Tibial nerve (tissue), 4 donors: ENCODE measurements at regions not wholly inside any gene's neighbourhood (a gene's known extent, or its start where the extent isn't known, plus 50 kb on each side); places are given as distances from the start of the nearest gene placed in this dataset.

Source experiments
- DNase-seq, 2 donors: peaks; one replicate each; pipeline ENCODE4 v3.0.0-alpha.2; 2019; ENCODE audit warnings: low spot score in 2 of 2
- H3K27ac ChIP-seq, 4 donors: fragments of 200-600 bp; sonication (generic) in 3 of 4; one replicate each; pipeline ENCODE4 v1.5.1; 2017 to 2019; ENCODE audit warnings: mild to moderate bottlenecking in 1 of 4
- H3K27me3 ChIP-seq, 2 donors: fragments of 200-600 bp; sonication (generic) in 1 of 2; one replicate each; pipeline versions ENCODE4 v1.5.1 to v1.6.0; 2017 to 2019
- H3K36me3 ChIP-seq, 3 donors: fragments of 200-600 bp; sonication (generic); one replicate each; pipeline ENCODE4 v1.5.1; 2018 to 2019
- H3K4me1 ChIP-seq, 4 donors: fragments of 200-600 bp; sonication (generic) in 3 of 4; one replicate each; pipeline ENCODE4 v1.5.1; 2017 to 2019
- H3K4me3 ChIP-seq, 4 donors: fragments of 200-600 bp; sonication (generic) in 3 of 4; one replicate each; pipeline ENCODE4 v1.5.1; 2017 to 2019; ENCODE audit warnings: mild to moderate bottlenecking in 1 of 4, moderate library complexity in 1 of 4
- H3K9me3 ChIP-seq, 4 donors: fragments of 200-600 bp; sonication (generic) in 3 of 4; one replicate each; pipeline ENCODE4 v1.5.1; 2017 to 2019
- CTCF ChIP-seq, 5 experiments: fragments of 200-600 bp in 3 of 5; fragments of 450-650 bp in 2 of 5; sonication (generic) in 3 of 5; IDR thresholded peaks; one replicate each; pipeline ENCODE4 v1.5.1; 2016 to 2019; ENCODE audit warnings: antibody characterized with exemption in 5 of 5, mild to moderate bottlenecking in 3 of 5, moderate library complexity in 2 of 5
- EP300 ChIP-seq, 2 donors: sonication (generic); formaldehyde crosslinking; IDR thresholded peaks; one replicate each; pipeline ENCODE4 v1.6.1; 2017; ENCODE audit warnings: antibody characterized with exemption in 2 of 2, mild to moderate bottlenecking in 1 of 2
- POLR2A ChIP-seq, 2 donors: fragments of 450-650 bp; IDR thresholded peaks; one replicate each; pipeline ENCODE4 v1.6.1; 2017; ENCODE audit warnings: antibody characterized with exemption in 2 of 2, mild to moderate bottlenecking in 2 of 2, moderate library complexity in 2 of 2
- WGBS, 2 donors: methylation state at CpG; one replicate each; pipeline ENCODE4 v1.1.5; 2018; 5-methylcytosine and 5-hydroxymethylcytosine counted together

- 89 to 93% methylated on average over 4 of the region's 4 CpGs for WGBS, 2 donors
- Histone ChIP-seq H3K36me3 (no peaks in the 10 kb centered on the region), H3K9me3 (no peaks in the 10 kb centered on the region), H3K4me1 (no peaks in the 10 kb centered on the region), H3K4me3 (no peak overlapping the region), H3K27me3 (no peaks in the 10 kb centered on the region), H3K27ac (no peak overlapping the region)
- no peak for DNase-seq
- TF ChIP-seq CTCF (IDR thresholded peaks at IDR 0.05) = no peak
- no peak for TF ChIP-seq EP300 (IDR thresholded peaks at IDR 0.05)
- no peak for TF ChIP-seq POLR2A (IDR thresholded peaks at IDR 0.05)
These were observed 127.7 kb upstream of the KAZN start for GRCh38 chr1:14470802-14471201.

GRCh38 chr1:14474856-14475255 is 123.6 kb upstream of the KAZN start:
- H3K36me3 ChIP-seq = no peaks in the 10 kb centered on the region
- no peak overlapping the region for H3K27ac ChIP-seq
- no peak for DNase-seq
- 90 to 100% methylated on average over 1 of the region's 1 CpG for WGBS, 2 donors
- no peaks in the 10 kb centered on the region for H3K27me3 ChIP-seq
- no peak overlapping the region for H3K4me3 ChIP-seq
- no peaks in the 10 kb centered on the region for H3K9me3 ChIP-seq
- H3K4me1 ChIP-seq = no peaks in the 10 kb centered on the region
- no peak for TF ChIP-seq POLR2A (IDR thresholded peaks at IDR 0.05)
- TF ChIP-seq CTCF (IDR thresholded peaks at IDR 0.05) = no peak
- TF ChIP-seq EP300 (IDR thresholded peaks at IDR 0.05) = no peak

- WGBS, 2 donors = 68 to 69% methylated on average over 8 of the region's 8 CpGs
- Histone ChIP-seq H3K4me1 (no peaks in the 10 kb centered on the region), H3K36me3 (no peaks in the 10 kb centered on the region), H3K27me3 (no peaks in the 10 kb centered on the region), H3K4me3 (no peak overlapping the region), H3K9me3 (no peaks in the 10 kb centered on the region), H3K27ac (no peak overlapping the region)
- no peak for DNase-seq
- TF ChIP-seq CTCF (IDR thresholded peaks at IDR 0.05) = no peak
These were observed 122.1 kb upstream of the KAZN start for GRCh38 chr1:14476170-14476955.

- H3K9me3 ChIP-seq = no peaks in the 10 kb centered on the region
- no peak for TF ChIP-seq POLR2A (IDR thresholded peaks at IDR 0.05)
- TF ChIP-seq EP300 (IDR thresholded peaks at IDR 0.05) = no peak
- TF ChIP-seq CTCF (IDR thresholded peaks at IDR 0.05) = no peak
- no peaks in the 10 kb centered on the region for H3K4me1 ChIP-seq
- H3K27me3 ChIP-seq = no peaks in the 10 kb centered on the region
- DNase-seq = no peak
- WGBS, 2 donors = 81 to 83% methylated on average over 2 of the region's 2 CpGs
- no peaks in the 10 kb centered on the region for H3K36me3 ChIP-seq
- H3K4me3 ChIP-seq = no peak overlapping the region
- no peak overlapping the region for H3K27ac ChIP-seq
These were observed 120.4 kb upstream of the KAZN start for GRCh38 chr1:14478120-14478519.

GRCh38 chr1:14479865-14480264 is 118.6 kb upstream of the KAZN start:
- no peak for TF ChIP-seq CTCF (IDR thresholded peaks at IDR 0.05)
- TF ChIP-seq EP300 (IDR thresholded peaks at IDR 0.05) = no peak
- no peak for TF ChIP-seq POLR2A (IDR thresholded peaks at IDR 0.05)
- no peaks in the 10 kb centered on the region for H3K4me1 ChIP-seq

More at GRCh38 chr1:14479865-14480264, 118.6 kb upstream of the KAZN start:
- no peaks in the 10 kb centered on the region for H3K36me3 ChIP-seq
- DNase-seq = no peak
- H3K27me3 ChIP-seq = no peaks in the 10 kb centered on the region
- H3K4me3 ChIP-seq = no peak overlapping the region
- no peak overlapping the region for H3K27ac ChIP-seq
- H3K9me3 ChIP-seq = no peaks in the 10 kb centered on the region
- WGBS, 2 donors = 71 to 81% methylated on average over 4 of the region's 4 CpGs
